ENCODE measurements at regions not wholly inside any gene's neighbourhood (a gene's known extent, or its start where the extent isn't known, plus 50 kb on each side); places are given as distances from the start of the nearest gene placed in this dataset.

DNA sequence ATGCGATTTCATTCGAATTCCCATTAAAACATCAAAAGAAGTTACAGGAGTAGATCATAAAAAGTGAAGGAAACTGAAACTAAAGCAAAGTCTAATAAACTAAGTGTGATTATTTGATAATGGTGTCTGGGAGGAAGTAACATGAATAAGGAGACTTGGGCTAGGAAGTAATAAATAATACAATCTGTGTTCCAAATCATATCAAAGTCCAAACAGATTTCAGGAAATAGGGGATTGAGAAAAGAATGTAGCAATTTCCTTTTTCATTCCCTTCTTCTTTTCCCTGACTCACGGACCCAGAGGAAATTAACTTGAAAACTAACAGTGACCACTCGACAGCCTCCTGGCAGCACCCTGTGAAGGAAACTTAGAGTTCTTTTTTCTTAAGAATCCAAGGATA, 758.4 kb upstream of the GCFC2 start:
- TF ChIP-seq, protein P1, sequence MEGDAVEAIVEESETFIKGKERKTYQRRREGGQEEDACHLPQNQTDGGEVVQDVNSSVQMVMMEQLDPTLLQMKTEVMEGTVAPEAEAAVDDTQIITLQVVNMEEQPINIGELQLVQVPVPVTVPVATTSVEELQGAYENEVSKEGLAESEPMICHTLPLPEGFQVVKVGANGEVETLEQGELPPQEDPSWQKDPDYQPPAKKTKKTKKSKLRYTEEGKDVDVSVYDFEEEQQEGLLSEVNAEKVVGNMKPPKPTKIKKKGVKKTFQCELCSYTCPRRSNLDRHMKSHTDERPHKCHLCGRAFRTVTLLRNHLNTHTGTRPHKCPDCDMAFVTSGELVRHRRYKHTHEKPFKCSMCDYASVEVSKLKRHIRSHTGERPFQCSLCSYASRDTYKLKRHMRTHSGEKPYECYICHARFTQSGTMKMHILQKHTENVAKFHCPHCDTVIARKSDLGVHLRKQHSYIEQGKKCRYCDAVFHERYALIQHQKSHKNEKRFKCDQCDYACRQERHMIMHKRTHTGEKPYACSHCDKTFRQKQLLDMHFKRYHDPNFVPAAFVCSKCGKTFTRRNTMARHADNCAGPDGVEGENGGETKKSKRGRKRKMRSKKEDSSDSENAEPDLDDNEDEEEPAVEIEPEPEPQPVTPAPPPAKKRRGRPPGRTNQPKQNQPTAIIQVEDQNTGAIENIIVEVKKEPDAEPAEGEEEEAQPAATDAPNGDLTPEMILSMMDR (IDR thresholded peaks at IDR 0.05; ENCODE audit: unreplicated experiment): no peak
- CTCF ChIA-PET: no interaction called here
- H3K27me3 Mint-ChIP-seq (ENCODE audit: unreplicated experiment): no peaks in the 10 kb centered on the region
- no peaks in the 10 kb centered on the region for H3K36me3 Mint-ChIP-seq (ENCODE audit: insufficient read depth, unreplicated experiment)
- no peak for DNase-seq
- H3K27ac Mint-ChIP-seq (ENCODE audit: unreplicated experiment): no peak overlapping the region
- H3K4me3 Mint-ChIP-seq (ENCODE audit: low read depth, unreplicated experiment): no peak overlapping the region
- no peaks in the 10 kb centered on the region for H3K4me1 Mint-ChIP-seq (ENCODE audit: low read depth, unreplicated experiment)
- H3K9me3 Mint-ChIP-seq (ENCODE audit: low read depth, unreplicated experiment): peaks cover 5% of the 10 kb centered on the region
- BruUV-seq (replicated peaks): no TSS peak
- intact Hi-C loops (cut with micrococcal nuclease; ENCODE audit: unreplicated experiment): no loop called here

DNA sequence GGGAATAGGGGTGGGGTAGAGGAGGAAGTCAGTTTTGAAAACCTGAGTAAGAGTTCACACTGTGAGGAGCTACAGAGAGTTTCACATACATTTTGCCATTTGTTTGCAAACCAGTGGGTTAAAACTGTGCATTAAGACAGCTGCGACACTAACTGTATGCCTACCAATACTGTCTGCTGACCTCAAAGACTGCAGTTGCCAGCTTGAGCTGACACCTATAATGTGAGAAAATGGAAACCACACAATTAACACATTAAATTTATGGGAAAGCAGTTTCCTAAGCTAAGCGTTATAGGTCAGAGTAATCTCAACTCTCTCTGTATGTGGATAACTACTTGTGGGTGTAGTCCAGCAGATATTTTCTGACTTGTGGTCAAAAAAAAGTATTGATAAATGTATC, 756.6 kb upstream of the GCFC2 start:
- TF ChIP-seq, protein P1 (IDR thresholded peaks at IDR 0.05; ENCODE audit: unreplicated experiment): no peak
- H3K9me3 Mint-ChIP-seq (ENCODE audit: low read depth, unreplicated experiment): peaks cover 5% of the 10 kb centered on the region
- intact Hi-C loops (cut with micrococcal nuclease; ENCODE audit: unreplicated experiment): no loop called here
- no peak overlapping the region for H3K4me3 Mint-ChIP-seq (ENCODE audit: low read depth, unreplicated experiment)
- CTCF ChIA-PET: no interaction called here
- no peak for DNase-seq
- no peak overlapping the region for H3K27ac Mint-ChIP-seq (ENCODE audit: unreplicated experiment)
- H3K36me3 Mint-ChIP-seq (ENCODE audit: insufficient read depth, unreplicated experiment): no peaks in the 10 kb centered on the region
- no peaks in the 10 kb centered on the region for H3K27me3 Mint-ChIP-seq (ENCODE audit: unreplicated experiment)
- H3K4me1 Mint-ChIP-seq (ENCODE audit: low read depth, unreplicated experiment): no peaks in the 10 kb centered on the region
- no TSS peak for BruUV-seq (replicated peaks)

- TF ChIP-seq, protein P1 (IDR thresholded peaks at IDR 0.05; ENCODE audit: unreplicated experiment): no peak
- no TSS peak for BruUV-seq (replicated peaks)
- no peaks in the 10 kb centered on the region for H3K36me3 Mint-ChIP-seq (ENCODE audit: insufficient read depth, unreplicated experiment)
- no peak overlapping the region for H3K4me3 Mint-ChIP-seq (ENCODE audit: low read depth, unreplicated experiment)
- H3K9me3 Mint-ChIP-seq (ENCODE audit: low read depth, unreplicated experiment): peaks cover 7% of the 10 kb centered on the region
- no peak for DNase-seq
- no peak overlapping the region for H3K27ac Mint-ChIP-seq (ENCODE audit: unreplicated experiment)
- no peaks in the 10 kb centered on the region for H3K4me1 Mint-ChIP-seq (ENCODE audit: low read depth, unreplicated experiment)
- H3K27me3 Mint-ChIP-seq (ENCODE audit: unreplicated experiment): no peaks in the 10 kb centered on the region
- CTCF ChIA-PET: no interaction called here
- intact Hi-C loops (cut with micrococcal nuclease; ENCODE audit: unreplicated experiment): no loop called here
Observed at GRCh38 chr2:76464310-76464709, 753.6 kb upstream of the GCFC2 start.

DNA sequence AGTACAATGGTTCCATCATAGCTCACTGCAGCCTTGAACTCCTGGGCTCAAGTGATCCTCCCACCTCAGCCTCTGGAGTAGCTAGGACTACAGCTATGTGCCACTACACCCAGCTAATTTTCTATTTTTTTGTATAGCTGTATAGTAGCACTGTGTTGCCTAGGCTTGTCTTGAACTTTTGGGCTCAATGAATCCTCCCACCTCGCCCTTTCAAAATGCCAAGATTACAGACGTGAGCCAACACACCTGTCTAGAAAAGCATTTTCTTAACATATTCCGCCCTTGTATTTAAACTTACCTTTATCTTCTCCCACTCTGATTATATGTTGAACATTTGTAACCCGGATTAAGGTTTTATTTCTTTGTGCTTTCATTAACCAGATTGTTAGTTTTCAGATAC, 750.7 kb upstream of the GCFC2 start:
- Mint-ChIP-seq H3K9me3 (ENCODE audit: low read depth, unreplicated experiment) (peaks cover 16% of the 10 kb centered on the region), H3K36me3 (ENCODE audit: insufficient read depth, unreplicated experiment) (no peaks in the 10 kb centered on the region), H3K4me3 (ENCODE audit: low read depth, unreplicated experiment) (no peak overlapping the region), H3K4me1 (ENCODE audit: low read depth, unreplicated experiment) (no peaks in the 10 kb centered on the region), H3K27me3 (ENCODE audit: unreplicated experiment) (no peaks in the 10 kb centered on the region), H3K27ac (ENCODE audit: unreplicated experiment) (no peak overlapping the region)
- TF ChIP-seq, protein P1 (IDR thresholded peaks at IDR 0.05; ENCODE audit: unreplicated experiment): no peak
- no peak for DNase-seq
- no TSS peak for BruUV-seq (replicated peaks)
- intact Hi-C loops (cut with micrococcal nuclease; ENCODE audit: unreplicated experiment): no loop called here
- CTCF ChIA-PET: no interaction called here

- H3K36me3 Mint-ChIP-seq (ENCODE audit: insufficient read depth, unreplicated experiment): no peaks in the 10 kb centered on the region
- H3K27ac Mint-ChIP-seq (ENCODE audit: unreplicated experiment): no peak overlapping the region
- intact Hi-C loops (cut with micrococcal nuclease; ENCODE audit: unreplicated experiment): no loop called here
- DNase-seq: no peak
- H3K9me3 Mint-ChIP-seq (ENCODE audit: low read depth, unreplicated experiment): peaks cover 18% of the 10 kb centered on the region
- H3K27me3 Mint-ChIP-seq (ENCODE audit: unreplicated experiment): no peaks in the 10 kb centered on the region
- CTCF ChIA-PET: no interaction called here
- TF ChIP-seq, protein P1 (IDR thresholded peaks at IDR 0.05; ENCODE audit: unreplicated experiment): no peak
- no peak overlapping the region for H3K4me3 Mint-ChIP-seq (ENCODE audit: low read depth, unreplicated experiment)
- BruUV-seq (replicated peaks): no TSS peak
- no peaks in the 10 kb centered on the region for H3K4me1 Mint-ChIP-seq (ENCODE audit: low read depth, unreplicated experiment)
Observed at GRCh38 chr2:76455910-76456309, 745.2 kb upstream of the GCFC2 start.

Measured in Calu3 (cell line).